WTC11 (cell line): ENCODE measurements at regions not wholly inside any gene's neighbourhood (a gene's known extent, or its start where the extent isn't known, plus 50 kb on each side); places are given as distances from the start of the nearest gene placed in this dataset.

Experiments used
- IRF2 ChIP-seq: sonication (generic); formaldehyde crosslinking; IDR thresholded peaks from 2 replicates; pipeline ENCODE4 v1.8.0; 2022; ENCODE audit warnings: low read depth, missing genetic modification reagents, borderline replicate concordance
- ZNF317 ChIP-seq: sonication (generic); formaldehyde crosslinking; IDR thresholded peaks from 2 replicates; pipeline ENCODE4 v1.8.1; 2023; ENCODE audit warnings: low read depth, mild to moderate bottlenecking, moderate library complexity, missing genetic modification reagents, borderline replicate concordance
- TF ChIP-seq, protein P1 (sequence below): sonication (generic); formaldehyde crosslinking; IDR thresholded peaks from 2 replicates; pipeline ENCODE4 v1.8.0; 2022; ENCODE audit warnings: mild to moderate bottlenecking, missing genetic modification reagents
- TF ChIP-seq, protein P2 (sequence below): fragments of 200-600 bp; IDR thresholded peaks from 2 replicates; pipeline ENCODE4 v1.8.0; 2022; ENCODE audit warnings: antibody characterized with exemption

DNA sequence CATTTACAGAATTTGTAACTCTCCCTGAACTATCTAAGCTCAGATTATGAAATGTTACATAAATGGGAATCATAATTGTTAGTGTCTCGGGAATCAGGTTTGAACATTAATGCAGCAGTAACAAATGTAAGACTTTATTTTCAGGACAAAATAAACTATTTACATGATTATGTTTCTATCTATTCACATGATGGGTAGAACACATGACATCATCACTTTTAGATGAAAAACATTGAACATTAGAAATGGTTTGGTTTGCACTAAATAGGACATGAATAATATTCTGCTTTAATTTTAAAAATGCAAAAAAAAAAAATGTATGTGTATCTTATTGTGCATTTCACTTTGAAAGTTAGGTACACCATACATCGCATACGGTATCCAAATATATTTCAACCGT lies 745.5 kb upstream of the POT1 start:
- TF ChIP-seq ZNF317 (CRISPR knock-in tag): no peak
- TF ChIP-seq, protein P1, sequence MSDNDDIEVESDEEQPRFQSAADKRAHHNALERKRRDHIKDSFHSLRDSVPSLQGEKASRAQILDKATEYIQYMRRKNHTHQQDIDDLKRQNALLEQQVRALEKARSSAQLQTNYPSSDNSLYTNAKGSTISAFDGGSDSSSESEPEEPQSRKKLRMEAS (CRISPR knock-in tag): no peak
- TF ChIP-seq, protein P2, sequence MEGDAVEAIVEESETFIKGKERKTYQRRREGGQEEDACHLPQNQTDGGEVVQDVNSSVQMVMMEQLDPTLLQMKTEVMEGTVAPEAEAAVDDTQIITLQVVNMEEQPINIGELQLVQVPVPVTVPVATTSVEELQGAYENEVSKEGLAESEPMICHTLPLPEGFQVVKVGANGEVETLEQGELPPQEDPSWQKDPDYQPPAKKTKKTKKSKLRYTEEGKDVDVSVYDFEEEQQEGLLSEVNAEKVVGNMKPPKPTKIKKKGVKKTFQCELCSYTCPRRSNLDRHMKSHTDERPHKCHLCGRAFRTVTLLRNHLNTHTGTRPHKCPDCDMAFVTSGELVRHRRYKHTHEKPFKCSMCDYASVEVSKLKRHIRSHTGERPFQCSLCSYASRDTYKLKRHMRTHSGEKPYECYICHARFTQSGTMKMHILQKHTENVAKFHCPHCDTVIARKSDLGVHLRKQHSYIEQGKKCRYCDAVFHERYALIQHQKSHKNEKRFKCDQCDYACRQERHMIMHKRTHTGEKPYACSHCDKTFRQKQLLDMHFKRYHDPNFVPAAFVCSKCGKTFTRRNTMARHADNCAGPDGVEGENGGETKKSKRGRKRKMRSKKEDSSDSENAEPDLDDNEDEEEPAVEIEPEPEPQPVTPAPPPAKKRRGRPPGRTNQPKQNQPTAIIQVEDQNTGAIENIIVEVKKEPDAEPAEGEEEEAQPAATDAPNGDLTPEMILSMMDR: no peak
- no peak for TF ChIP-seq IRF2 (CRISPR knock-in tag)
